HG03108 (cell line): ENCODE measurements at regions not wholly inside any gene's neighbourhood (a gene's known extent, or its start where the extent isn't known, plus 50 kb on each side); places are given as distances from the start of the nearest gene placed in this dataset.

Experiments
- ATAC-seq: cut with Tn5 transposase; IDR thresholded peaks from one replicate; pipeline ENCODE4 v1.9.1; 2021; ENCODE audit warnings: moderate library complexity; ENCODE audit not compliant: unreplicated experiment

GRCh38 chr14:22513066-22513812 lies 75.8 kb downstream of the DAD1 start:
- no peak for ATAC-seq

GRCh38 chr14:22512106-22512814 lies 76.8 kb downstream of the DAD1 start:
- no peak for ATAC-seq

GRCh38 chr14:22510527-22511110 lies 78.4 kb downstream of the DAD1 start:
- no peak for ATAC-seq

GRCh38 chr14:22509751-22510300 lies 79.2 kb downstream of the DAD1 start:
- no peak for ATAC-seq

DNA sequence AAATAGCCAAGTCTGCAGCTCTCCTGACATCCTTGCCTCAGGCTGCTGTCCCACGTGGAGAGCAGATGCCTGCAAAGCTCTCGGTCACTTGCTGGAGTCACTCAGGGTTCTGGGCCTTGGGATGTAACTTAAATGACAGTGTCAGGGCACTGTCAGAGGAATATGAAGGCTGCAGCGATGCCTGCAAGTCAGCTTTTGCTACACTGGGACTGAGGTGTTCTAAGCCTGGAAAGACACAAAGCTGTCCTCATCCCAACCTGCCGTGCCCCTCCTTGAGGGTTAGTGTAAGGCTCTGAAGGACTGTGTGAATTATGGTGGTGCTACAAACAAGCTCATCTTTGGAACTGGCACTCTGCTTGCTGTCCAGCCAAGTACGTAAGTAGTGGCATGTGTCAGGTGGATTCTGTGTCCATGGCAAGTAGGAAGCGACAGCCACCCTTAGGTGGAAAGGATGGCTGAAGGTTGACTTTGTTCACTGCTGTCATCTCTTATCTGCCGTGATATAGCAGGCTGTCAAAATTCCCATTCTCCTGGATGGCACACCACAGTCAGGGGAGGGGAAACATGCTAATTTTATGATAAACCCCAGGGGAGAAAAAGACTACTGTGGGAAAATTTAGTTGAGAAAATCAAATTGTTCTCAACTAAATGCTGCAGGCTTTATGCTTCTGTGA lies 79.9 kb downstream of the DAD1 start:
- ATAC-seq, result no peak

- ATAC-seq, result no peak
Measured at GRCh38 chr14:22508662-22509035, 80.4 kb downstream of the DAD1 start.

- ATAC-seq, result no peak
Measured at GRCh38 chr14:22508150-22508457, 80.9 kb downstream of the DAD1 start.

- ATAC-seq, result no peak
Measured at GRCh38 chr14:22506778-22507351, 82.2 kb downstream of the DAD1 start.

- no peak for ATAC-seq
Measured at GRCh38 chr14:22506378-22506710, 82.7 kb downstream of the DAD1 start.

GRCh38 chr14:22505697-22506377 lies 83.2 kb downstream of the DAD1 start:
- ATAC-seq, result peak; percentile 28

GRCh38 chr14:22505309-22505696 lies 83.7 kb downstream of the DAD1 start:
- no peak for ATAC-seq

DNA sequence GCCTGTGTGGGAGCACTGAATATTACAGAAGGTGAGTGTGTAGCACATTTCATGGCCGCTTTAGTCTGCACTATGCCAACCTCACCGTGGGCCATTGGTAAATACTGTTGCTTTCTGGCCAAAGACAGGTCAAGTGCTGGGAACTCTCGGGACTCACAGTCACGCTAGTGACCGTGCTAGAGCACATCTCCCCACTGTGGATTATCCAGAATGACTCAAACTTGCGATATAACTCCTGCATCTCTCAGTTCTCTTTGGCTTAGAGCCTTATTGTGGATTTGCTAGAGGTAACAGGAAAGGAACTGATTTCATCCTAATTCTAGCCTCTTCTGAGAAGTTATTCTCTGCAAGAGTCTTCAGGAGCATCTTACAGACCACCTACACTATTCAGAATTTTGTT lies 86.5 kb downstream of the DAD1 start:
- ATAC-seq, result no peak

DNA sequence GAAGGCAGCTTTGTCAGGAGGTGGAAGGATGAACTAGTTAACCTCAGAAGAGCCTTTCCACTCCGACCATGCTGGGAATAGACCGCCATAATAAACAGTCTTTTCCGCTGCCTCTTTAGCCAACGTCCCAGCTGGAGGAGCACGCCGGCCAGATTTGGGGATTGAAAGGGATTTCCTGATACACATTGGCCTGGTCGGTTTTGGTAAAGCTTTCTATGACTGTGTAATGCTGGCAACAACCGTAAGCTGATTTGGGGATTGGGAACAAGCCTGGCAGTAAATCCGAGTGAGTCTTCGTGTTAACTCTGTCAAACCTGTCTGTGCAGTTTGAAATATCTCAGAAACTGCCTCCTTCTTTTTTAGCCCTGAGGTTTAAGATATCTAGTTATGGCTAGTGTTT lies 87.0 kb downstream of the DAD1 start:
- ATAC-seq, result no peak

GRCh38 chr14:22500954-22501726 lies 87.9 kb downstream of the DAD1 start:
- no peak for ATAC-seq

DNA sequence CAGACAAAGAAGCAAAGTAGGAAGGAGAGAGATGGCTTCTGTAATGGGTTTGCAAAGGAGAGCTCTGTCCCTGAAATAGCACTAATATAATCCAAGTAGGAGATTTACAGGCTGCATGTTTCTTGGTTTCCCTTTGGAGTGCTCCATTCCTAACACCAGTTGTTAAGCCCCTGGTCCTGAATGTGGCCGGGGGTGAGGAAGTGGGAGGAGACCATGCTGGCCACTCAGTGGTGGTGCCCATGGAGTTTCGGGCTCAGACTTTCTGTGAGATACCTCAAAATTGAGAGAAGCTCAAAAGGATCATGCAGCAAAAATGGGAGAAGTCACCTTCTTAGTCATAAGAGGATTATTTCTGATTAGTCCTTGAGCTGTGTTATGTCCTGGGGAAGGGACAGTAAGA lies 88.5 kb downstream of the DAD1 start:
- ATAC-seq, result no peak

DNA sequence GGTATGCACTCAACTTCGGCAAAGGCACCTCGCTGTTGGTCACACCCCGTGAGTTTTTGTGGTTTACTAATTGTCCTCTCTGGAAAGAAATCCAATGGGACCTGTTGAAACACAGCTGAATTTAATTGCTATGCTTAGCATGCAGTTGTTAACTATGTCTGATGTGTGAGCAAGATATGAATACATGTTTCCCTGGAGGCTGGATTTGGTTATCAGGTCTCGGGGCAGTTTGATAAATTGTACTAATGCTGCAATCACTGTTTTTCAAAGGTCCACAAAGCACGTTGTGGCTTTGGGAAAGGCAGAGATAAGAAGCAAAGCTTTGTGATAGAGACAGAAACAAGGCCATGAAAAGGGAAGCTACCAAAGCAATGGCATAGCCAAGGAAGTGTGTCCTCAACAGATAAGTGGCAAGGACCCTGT lies 91.3 kb downstream of the DAD1 start:
- ATAC-seq, result no peak

DNA sequence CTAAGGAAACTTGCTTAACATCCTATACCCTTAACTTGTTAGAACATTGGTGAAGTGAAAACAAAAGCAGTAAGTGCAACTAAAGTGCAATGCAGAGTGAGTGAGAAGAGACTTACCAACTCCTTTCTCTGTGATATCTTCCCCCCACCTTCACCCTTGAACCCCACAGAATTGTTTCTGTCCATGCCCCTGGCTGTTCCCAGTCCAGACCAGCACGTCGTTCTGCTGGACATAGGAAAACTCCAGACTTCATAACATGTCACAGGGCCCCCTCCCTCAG lies 91.9 kb downstream of the DAD1 start:
- ATAC-seq, result no peak

GRCh38 chr14:22494486-22495135 lies 94.4 kb downstream of the DAD1 start:
- no peak for ATAC-seq

DNA sequence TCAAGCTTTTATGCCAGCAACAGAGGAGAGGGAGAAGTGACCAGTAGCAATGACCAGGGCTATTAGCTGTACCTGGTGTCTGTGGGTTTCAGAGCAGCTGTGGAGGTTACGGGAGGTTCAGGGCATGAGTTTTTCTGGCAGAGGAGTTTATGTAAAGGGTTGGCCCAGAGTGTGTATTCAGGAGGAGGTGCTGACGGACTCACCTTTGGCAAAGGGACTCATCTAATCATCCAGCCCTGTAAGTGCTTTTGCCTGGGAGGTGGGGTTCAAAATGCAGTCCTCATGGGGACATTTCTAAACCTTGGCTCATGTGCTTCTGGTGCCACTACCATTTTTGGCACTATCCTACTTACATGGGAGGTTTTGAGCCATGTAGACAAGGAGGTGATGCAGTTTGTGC lies 95.3 kb downstream of the DAD1 start:
- ATAC-seq, result no peak
